Ovary (tissue), 7 donors: ENCODE measurements at regions not wholly inside any gene's neighbourhood (a gene's known extent, or its start where the extent isn't known, plus 50 kb on each side); places are given as distances from the start of the nearest gene placed in this dataset.

Experiments used
- DNase-seq, 5 donors: peaks; one replicate each; pipeline ENCODE4 v3.0.0-alpha.2; 2019 to 2020
- H3K27ac ChIP-seq, 2 donors: fragments of 200-600 bp; one replicate each; pipeline versions ENCODE4 v1.5.1 to v1.8.0; 2019 to 2022
- H3K27me3 ChIP-seq: fragments of 200-600 bp; one replicate; pipeline ENCODE4 v1.8.0; 2022
- H3K36me3 ChIP-seq: fragments of 200-600 bp; sonication (generic); one replicate; pipeline ENCODE4 v1.5.1; 2019
- H3K4me1 ChIP-seq: one replicate; pipeline ENCODE4 v1.8.1; 2013; ENCODE audit warnings: mild to moderate bottlenecking, moderate library complexity; ENCODE audit not compliant: insufficient read depth
- H3K4me3 ChIP-seq: fragments of 200-600 bp; sonication (generic); one replicate; pipeline ENCODE4 v1.5.1; 2017
- H3K9me3 ChIP-seq, 2 donors: fragments of 200-600 bp in 1 of 2; sonication (generic) in 1 of 2; one replicate each; pipeline versions ENCODE4 v1.5.1 to v1.8.1; 2013 to 2019; ENCODE audit warnings: mild to moderate bottlenecking in 1 of 2, moderate library complexity in 1 of 2
- EP300 ChIP-seq: sonication (generic); formaldehyde crosslinking; IDR thresholded peaks from one replicate; pipeline ENCODE4 v1.6.1; 2017; ENCODE audit warnings: antibody characterized with exemption
- POLR2A ChIP-seq: fragments of 450-650 bp; IDR thresholded peaks from one replicate; pipeline ENCODE4 v1.6.1; 2017; ENCODE audit warnings: antibody characterized with exemption, mild to moderate bottlenecking, moderate library complexity
- WGBS, 3 donors: extraction: QIAGEN DNeasy Blood & Tissue Kit in 1 of 3; methylation state at CpG; one replicate each; pipeline versions ENCODE4 v1.1.5 to v1.1.7; 2013 to 2017; 5-methylcytosine and 5-hydroxymethylcytosine counted together
- intact Hi-C, 4 donors: fragments of 100-400 bp; cut with DNase I; formaldehyde crosslinking; loops; one replicate each; pipeline versions ENCODE4 v1.11.0 to v1.15.1; 2022 to 2023
- TF ChIP-seq, protein P1 (sequence below), 3 donors: fragments of 450-650 bp in 2 of 3; fragments of 200-600 bp in 1 of 3; IDR thresholded peaks; one replicate each; pipeline versions ENCODE4 v1.5.1 to v1.8.0; 2016 to 2022; ENCODE audit warnings: antibody characterized with exemption in 3 of 3, mild to moderate bottlenecking in 1 of 3
- donor health status: DM: no; HTN: no; CAD: no; lungs with moderate emphysema.
- donor health status: DM: no; HTN: no; CAD: no.
- donor health status: Bipolar disorder and iron deficiency.
- donor health status: DM: no; HTN: no; CAD: no.
- donor health status: DM: yes; HTN: yes; CAD: no.

DNA sequence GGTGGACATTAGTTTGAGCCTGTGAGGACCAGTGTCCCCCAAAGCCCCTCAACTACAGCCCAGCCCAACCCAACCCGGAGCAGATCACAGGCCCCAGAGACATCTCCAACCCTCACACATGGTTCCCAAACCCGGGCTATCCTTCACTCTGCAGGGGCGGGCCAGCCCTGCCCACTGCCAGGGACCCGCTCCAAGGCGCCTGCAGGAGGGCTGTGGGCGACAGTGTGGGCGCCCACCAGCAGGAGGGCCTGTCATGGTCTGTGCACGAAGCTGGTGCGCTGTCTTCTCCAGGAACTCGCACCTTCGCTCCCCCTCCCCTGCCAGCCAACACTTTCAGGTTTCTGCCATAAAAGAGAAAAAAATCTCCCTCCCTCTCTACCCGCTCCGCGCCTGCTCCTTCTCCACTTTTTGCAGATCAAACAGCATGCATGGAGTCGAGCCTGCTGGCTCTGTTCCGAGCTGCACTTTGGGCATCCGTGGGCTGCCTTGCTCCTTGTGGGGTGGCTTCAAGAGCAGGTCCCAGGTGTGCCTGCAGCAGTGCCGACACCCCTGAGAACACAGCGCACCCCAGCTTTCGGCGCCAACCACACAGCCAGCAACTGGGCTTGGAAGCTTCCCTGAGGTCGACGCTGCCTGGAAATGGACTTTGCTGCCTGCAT is 133.7 kb upstream of the PPP1R26 start:
- H3K36me3 ChIP-seq, result no peaks in the 10 kb centered on the region
- no peak overlapping the region for H3K4me3 ChIP-seq
- DNase-seq, result no peak
- WGBS, 3 donors, result 66 to 71% (median 67%) methylated on average over 23 of the region's 23 CpGs
- intact Hi-C loops, result loop anchor here in 1 of 4 donors (10.0 kb wide), 1 partner anchor 651 kb away; no protein-coding TSS in a partner anchor
- peaks cover 4% of the 10 kb centered on the region for H3K4me1 ChIP-seq
- no peaks in the 10 kb centered on the region for H3K9me3 ChIP-seq
- no peak overlapping the region for H3K27ac ChIP-seq
- no peak for TF ChIP-seq POLR2A
- TF ChIP-seq EP300, result no peak
- TF ChIP-seq, protein P1, sequence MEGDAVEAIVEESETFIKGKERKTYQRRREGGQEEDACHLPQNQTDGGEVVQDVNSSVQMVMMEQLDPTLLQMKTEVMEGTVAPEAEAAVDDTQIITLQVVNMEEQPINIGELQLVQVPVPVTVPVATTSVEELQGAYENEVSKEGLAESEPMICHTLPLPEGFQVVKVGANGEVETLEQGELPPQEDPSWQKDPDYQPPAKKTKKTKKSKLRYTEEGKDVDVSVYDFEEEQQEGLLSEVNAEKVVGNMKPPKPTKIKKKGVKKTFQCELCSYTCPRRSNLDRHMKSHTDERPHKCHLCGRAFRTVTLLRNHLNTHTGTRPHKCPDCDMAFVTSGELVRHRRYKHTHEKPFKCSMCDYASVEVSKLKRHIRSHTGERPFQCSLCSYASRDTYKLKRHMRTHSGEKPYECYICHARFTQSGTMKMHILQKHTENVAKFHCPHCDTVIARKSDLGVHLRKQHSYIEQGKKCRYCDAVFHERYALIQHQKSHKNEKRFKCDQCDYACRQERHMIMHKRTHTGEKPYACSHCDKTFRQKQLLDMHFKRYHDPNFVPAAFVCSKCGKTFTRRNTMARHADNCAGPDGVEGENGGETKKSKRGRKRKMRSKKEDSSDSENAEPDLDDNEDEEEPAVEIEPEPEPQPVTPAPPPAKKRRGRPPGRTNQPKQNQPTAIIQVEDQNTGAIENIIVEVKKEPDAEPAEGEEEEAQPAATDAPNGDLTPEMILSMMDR (IDR thresholded peaks at IDR 0.05), result no peak
- no peaks in the 10 kb centered on the region for H3K27me3 ChIP-seq

DNA sequence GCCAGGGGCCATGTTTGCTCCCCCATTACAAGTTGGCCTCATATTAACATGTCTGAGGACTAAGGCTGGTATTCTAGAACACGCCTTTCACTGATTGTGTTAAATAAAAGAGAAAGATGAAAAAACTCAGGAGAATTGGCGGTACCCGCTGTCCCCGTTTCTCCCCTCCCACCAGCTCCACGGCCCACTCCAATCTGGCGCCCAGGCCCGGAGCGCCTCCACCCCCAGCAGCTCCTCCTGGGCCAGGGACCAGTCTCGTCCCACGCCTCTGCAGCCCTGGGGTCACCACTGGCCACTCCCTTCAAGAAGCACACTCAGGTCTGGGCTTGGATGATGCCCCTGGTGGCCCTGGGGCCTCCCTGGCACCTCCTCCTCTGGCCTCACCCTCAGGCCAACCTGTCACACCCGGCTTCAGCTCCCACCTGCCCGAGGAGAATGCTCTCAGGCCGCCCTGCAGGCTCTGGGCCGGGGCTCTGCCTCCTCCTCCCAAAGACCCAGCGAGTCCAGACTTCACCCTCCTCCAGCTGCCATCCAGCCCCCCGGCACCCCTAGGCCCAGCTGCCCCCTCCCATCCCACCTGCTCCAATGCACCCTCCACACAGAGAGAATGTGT is 133.0 kb upstream of the PPP1R26 start:
- intact Hi-C loops, result loop anchor here in 1 of 4 donors (10.0 kb wide), 1 partner anchor 652 kb away; no protein-coding TSS in a partner anchor
- Histone ChIP-seq H3K27me3 (no peaks in the 10 kb centered on the region), H3K4me3 (no peak overlapping the region), H3K36me3 (no peaks in the 10 kb centered on the region), H3K27ac (no peak overlapping the region), H3K9me3 (no peaks in the 10 kb centered on the region), H3K4me1 (no peaks in the 10 kb centered on the region)
- TF ChIP-seq POLR2A (no peak), EP300 (no peak)
- TF ChIP-seq, protein P1 (IDR thresholded peaks at IDR 0.05), result no peak
- WGBS, 3 donors, result 52 to 61% (median 57%) methylated on average over 16 of the region's 16 CpGs
- no peak for DNase-seq

DNA sequence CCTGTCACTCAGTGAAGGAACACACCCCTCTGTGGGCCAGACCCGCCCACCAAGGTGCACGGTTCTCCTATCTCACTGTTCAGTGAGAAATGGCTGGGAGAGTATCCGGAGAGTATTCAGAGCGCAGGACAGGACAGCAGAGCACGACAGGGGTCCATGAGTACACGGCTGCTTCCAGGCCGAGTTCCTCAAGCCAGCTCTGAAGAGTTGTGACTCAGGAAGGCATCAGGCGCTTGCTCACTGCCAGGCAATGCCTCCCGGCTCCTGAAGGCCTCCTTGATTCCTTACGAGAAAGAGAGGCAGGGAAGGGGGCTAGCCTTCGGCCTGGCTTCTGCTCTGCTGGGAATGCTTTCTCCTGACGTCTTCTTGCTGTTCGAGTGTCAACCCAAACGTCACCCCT is 132.1 kb upstream of the PPP1R26 start:
- intact Hi-C loops, result loop anchor here in 1 of 4 donors (10.0 kb wide), 1 partner anchor 653 kb away; no protein-coding TSS in a partner anchor
- Histone ChIP-seq H3K4me3 (no peak overlapping the region), H3K36me3 (no peaks in the 10 kb centered on the region), H3K9me3 (no peaks in the 10 kb centered on the region), H3K27me3 (no peaks in the 10 kb centered on the region), H3K27ac (no peak overlapping the region), H3K4me1 (no peaks in the 10 kb centered on the region)
- 68 to 74% (median 70%) methylated on average over 14 of the region's 14 CpGs for WGBS, 3 donors
- no peak for DNase-seq
- TF ChIP-seq POLR2A (no peak), EP300 (no peak)
- TF ChIP-seq, protein P1 (IDR thresholded peaks at IDR 0.05), result no peak

DNA sequence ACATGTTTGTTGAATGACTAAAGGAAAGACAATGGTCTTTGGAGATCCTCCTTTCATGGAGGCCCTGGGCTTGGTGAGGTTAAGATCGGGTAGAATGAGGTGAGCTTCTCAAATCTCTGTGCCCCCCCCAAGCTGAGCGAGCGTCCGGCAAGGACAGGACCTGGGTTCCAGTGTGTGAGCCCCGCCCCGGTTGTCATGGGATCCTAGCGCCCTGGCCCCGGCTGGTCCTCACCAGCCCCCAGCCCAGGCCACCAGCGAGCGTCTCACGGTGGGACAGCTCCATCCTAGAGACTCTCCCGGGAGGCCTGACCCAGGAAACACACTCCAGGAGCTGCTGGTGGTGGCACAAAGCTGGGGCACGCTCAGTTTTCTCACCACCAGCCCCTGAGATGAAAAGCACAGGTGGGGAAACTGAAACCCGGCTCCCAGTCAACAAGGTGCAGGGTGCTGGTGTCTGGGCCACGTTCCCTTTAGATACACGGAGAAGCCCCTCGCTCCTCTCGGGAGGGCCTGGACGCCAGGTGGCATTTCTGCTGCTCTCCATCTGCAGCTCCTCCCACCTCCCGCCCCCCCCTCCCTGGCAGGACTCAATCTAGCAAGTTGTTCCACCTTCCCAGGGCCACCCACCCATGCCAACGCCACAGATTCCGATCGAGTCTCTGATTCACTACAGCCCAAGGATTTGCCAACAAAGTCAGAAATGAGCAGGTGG is 131.3 kb upstream of the PPP1R26 start:
- no peak for DNase-seq
- Histone ChIP-seq H3K9me3 (no peaks in the 10 kb centered on the region), H3K4me3 (no peak overlapping the region), H3K4me1 (no peaks in the 10 kb centered on the region), H3K36me3 (no peaks in the 10 kb centered on the region), H3K27me3 (no peaks in the 10 kb centered on the region), H3K27ac (no peak overlapping the region)
- intact Hi-C loops, result loop anchor here in 1 of 4 donors (10.0 kb wide), 1 partner anchor 653 kb away; no protein-coding TSS in a partner anchor
- 77 to 81% (median 79%) methylated on average over 23 of the region's 23 CpGs for WGBS, 3 donors
- TF ChIP-seq EP300 (no peak), POLR2A (no peak)
- TF ChIP-seq, protein P1 (IDR thresholded peaks at IDR 0.05), result no peak
